ENCODE measurements at regions not wholly inside any gene's neighbourhood (a gene's known extent, or its start where the extent isn't known, plus 50 kb on each side); places are given as distances from the start of the nearest gene placed in this dataset.

DNA sequence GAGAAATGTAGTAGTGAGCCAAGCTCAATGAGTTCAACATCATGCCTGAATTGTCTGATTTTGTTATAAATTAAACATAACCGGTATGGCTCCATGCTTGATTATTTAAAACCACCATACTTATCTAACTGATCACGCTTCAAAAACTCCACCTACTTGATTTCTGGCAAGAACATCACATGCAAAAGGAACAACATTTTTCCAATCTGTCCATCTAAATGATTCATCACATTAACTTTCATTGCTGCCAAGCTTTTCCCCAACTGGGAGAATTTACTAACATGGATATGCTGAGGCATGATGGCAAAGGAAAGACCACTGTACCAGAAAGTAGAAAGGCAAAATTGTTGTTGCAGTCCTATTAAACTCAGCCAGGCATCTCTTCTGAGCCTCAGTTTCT lies 286.8 kb downstream of the TRIB2 start:
- TF ChIP-seq, protein P1, sequence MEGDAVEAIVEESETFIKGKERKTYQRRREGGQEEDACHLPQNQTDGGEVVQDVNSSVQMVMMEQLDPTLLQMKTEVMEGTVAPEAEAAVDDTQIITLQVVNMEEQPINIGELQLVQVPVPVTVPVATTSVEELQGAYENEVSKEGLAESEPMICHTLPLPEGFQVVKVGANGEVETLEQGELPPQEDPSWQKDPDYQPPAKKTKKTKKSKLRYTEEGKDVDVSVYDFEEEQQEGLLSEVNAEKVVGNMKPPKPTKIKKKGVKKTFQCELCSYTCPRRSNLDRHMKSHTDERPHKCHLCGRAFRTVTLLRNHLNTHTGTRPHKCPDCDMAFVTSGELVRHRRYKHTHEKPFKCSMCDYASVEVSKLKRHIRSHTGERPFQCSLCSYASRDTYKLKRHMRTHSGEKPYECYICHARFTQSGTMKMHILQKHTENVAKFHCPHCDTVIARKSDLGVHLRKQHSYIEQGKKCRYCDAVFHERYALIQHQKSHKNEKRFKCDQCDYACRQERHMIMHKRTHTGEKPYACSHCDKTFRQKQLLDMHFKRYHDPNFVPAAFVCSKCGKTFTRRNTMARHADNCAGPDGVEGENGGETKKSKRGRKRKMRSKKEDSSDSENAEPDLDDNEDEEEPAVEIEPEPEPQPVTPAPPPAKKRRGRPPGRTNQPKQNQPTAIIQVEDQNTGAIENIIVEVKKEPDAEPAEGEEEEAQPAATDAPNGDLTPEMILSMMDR (IDR thresholded peaks at IDR 0.05), result no peak
- no peak for TF ChIP-seq POLR2AphosphoS5 (IDR thresholded peaks at IDR 0.05; ENCODE audit: insufficient read depth in 1 of 2, low read depth in 1 of 2)
- TF ChIP-seq POLR2A (IDR thresholded peaks at IDR 0.05), result no peak
- no peak overlapping the region for H3K27ac ChIP-seq
- H3K4me3 ChIP-seq, result no peak overlapping the region
- no peaks in the 10 kb centered on the region for H3K36me3 ChIP-seq
- H3K27me3 ChIP-seq, result no peaks in the 10 kb centered on the region
- H3K9me3 ChIP-seq, result no peaks in the 10 kb centered on the region
- intact Hi-C loops (cut with DNase I), result loop anchor here (10.0 kb wide), 1 partner anchor 1139 kb away; no protein-coding TSS in a partner anchor
- H3K4me1 ChIP-seq, result peaks cover 13% of the 10 kb centered on the region
- no peak for DNase-seq (ENCODE audit: extremely low spot score in 2 of 2)

DNA sequence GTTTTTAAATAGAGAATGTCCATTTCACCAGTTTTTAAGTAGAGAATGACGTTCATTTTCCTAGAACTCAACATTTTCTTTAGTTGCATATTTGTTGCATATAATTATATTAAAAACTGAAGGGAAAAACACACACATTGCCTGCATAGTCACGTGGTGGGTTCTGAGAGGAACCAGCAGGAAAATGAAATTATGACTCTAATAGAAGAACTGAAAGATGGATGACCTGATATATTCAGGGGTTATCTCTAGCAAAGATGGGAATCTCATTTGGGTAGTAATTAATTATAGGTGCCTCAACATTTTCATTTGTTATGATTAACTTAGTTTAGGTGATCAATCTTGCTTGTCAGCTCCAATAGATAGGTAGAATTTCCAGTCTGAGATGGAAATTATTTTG lies 288.3 kb downstream of the TRIB2 start:
- Histone ChIP-seq H3K4me1 (peaks cover 13% of the 10 kb centered on the region), H3K27me3 (no peaks in the 10 kb centered on the region), H3K9me3 (no peaks in the 10 kb centered on the region), H3K4me3 (no peak overlapping the region), H3K36me3 (no peaks in the 10 kb centered on the region), H3K27ac (no peak overlapping the region)
- TF ChIP-seq, protein P1 (IDR thresholded peaks at IDR 0.05), result no peak
- no peak for TF ChIP-seq POLR2AphosphoS5 (IDR thresholded peaks at IDR 0.05; ENCODE audit: insufficient read depth in 1 of 2, low read depth in 1 of 2)
- TF ChIP-seq POLR2A (IDR thresholded peaks at IDR 0.05), result no peak
- DNase-seq (ENCODE audit: extremely low spot score in 2 of 2), result no peak
- intact Hi-C loops (cut with DNase I), result loop anchor here (10.0 kb wide), 1 partner anchor 1140 kb away; no protein-coding TSS in a partner anchor

DNA sequence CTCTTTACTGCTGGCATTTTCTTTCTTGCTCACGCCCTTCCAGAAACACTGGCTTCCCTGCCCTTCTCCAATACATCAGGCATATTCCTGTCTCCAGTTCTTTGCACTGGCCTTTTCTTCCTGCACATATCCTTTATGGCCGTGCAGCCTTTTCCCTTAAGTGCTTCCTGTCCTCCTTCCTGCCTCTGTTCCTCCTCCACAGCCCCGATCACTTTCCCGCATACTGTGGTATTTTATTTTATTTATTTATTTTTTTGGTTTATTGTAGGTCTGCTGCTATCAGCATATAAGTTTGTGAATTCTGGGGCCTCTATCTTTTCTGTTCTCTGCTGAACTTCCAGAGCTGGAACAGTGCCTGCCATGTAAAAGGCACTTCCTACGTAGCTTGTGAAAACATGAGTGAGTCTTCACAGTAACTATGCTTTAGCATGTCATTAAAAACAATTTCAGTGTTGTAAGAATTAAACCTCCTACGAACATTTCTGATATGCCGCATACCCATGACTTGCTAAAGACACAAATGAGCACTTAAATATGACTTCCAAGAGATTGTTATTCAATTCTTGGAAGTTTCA lies 289.1 kb downstream of the TRIB2 start:
- Histone ChIP-seq H3K27ac (no peak overlapping the region), H3K4me1 (peaks cover 13% of the 10 kb centered on the region), H3K9me3 (no peaks in the 10 kb centered on the region), H3K36me3 (no peaks in the 10 kb centered on the region), H3K27me3 (no peaks in the 10 kb centered on the region), H3K4me3 (no peak overlapping the region)
- intact Hi-C loops (cut with DNase I), result loop anchor here (10.0 kb wide), 1 partner anchor 1141 kb away; no protein-coding TSS in a partner anchor
- DNase-seq (ENCODE audit: extremely low spot score in 2 of 2), result no peak
- TF ChIP-seq, protein P1 (IDR thresholded peaks at IDR 0.05), result no peak
- TF ChIP-seq POLR2AphosphoS5 (IDR thresholded peaks at IDR 0.05; ENCODE audit: insufficient read depth in 1 of 2, low read depth in 1 of 2) (no peak), POLR2A (IDR thresholded peaks at IDR 0.05) (no peak)

DNA sequence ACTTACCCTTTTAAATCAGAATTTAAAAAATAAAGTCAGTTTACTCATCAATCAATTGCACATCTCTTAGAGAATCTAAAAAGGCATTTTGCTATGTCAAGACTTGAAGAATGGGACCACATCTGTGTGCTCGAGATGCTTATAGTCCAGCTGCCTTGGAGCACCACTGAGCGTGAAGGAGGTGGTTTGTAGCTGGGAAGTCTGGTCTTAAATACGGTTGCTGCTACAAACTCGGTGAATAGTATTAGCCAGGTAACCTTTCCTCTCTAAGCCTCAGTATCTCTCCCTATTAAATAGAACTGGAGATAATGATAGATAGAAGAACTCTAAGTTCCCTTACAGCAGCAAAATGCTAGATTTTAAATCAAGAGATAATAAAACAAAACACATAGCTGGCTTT lies 289.7 kb downstream of the TRIB2 start:
- no peak overlapping the region for H3K27ac ChIP-seq
- no peaks in the 10 kb centered on the region for H3K36me3 ChIP-seq
- peaks cover 13% of the 10 kb centered on the region for H3K4me1 ChIP-seq
- no peak for DNase-seq (ENCODE audit: extremely low spot score in 2 of 2)
- no peak overlapping the region for H3K4me3 ChIP-seq
- no peaks in the 10 kb centered on the region for H3K9me3 ChIP-seq
- no peak for TF ChIP-seq POLR2A (IDR thresholded peaks at IDR 0.05)
- TF ChIP-seq, protein P1 (IDR thresholded peaks at IDR 0.05), result no peak
- TF ChIP-seq POLR2AphosphoS5 (IDR thresholded peaks at IDR 0.05; ENCODE audit: insufficient read depth in 1 of 2, low read depth in 1 of 2), result no peak
- intact Hi-C loops (cut with DNase I), result loop anchor here (10.0 kb wide), 1 partner anchor 1142 kb away; no protein-coding TSS in a partner anchor
- no peaks in the 10 kb centered on the region for H3K27me3 ChIP-seq

All from vagina (tissue), 2 donors.